WTC11 (cell line): ENCODE measurements at regions not wholly inside any gene's neighbourhood (a gene's known extent, or its start where the extent isn't known, plus 50 kb on each side); places are given as distances from the start of the nearest gene placed in this dataset.
"Not testable (repeated sequence)": the region's sequence is repeated elsewhere in the genome, so short reads cannot be mapped to it uniquely, and the experiment has no call there.

Source experiments
- ATAC-seq: fragments of 200-7000 bp; cut with Tn5 transposase; 2 replicates; pipeline ENCODE4 v1.10.0; 2021; ENCODE audit warnings: mild to moderate bottlenecking, moderate library complexity
- CTCF ChIA-PET: fragments of 300-600 bp; sonication (Branson Sonifier 250); formaldehyde crosslinking; loops from one replicate; lab custom pipeline; 2021; ENCODE audit warnings: antibody characterized with exemption; lab: Charles Lee
- POLR2A ChIA-PET: fragments of 350-600 bp; sonication (Branson Sonifier 250); formaldehyde crosslinking; loops from one replicate; lab custom pipeline; 2021; ENCODE audit warnings: antibody characterized with exemption; lab: Charles Lee
- DNase-seq: peaks from one replicate; pipeline ENCODE4 v3.0.0; 2021; ENCODE audit warnings: low spot score
- H3K27ac Mint-ChIP-seq: 2 replicates; pipeline ENCODE4 v1.8.0; 2021; ENCODE audit warnings: mixed read lengths
- H3K27me3 Mint-ChIP-seq: 2 replicates; pipeline ENCODE4 v1.8.0; 2021; ENCODE audit warnings: low read depth, mild to moderate bottlenecking, moderate library complexity, mixed read lengths
- H3K36me3 Mint-ChIP-seq: 2 replicates; pipeline ENCODE4 v1.8.0; 2021; ENCODE audit warnings: mixed read lengths
- H3K4me1 Mint-ChIP-seq: 2 replicates; pipeline ENCODE4 v1.8.0; 2022; ENCODE audit warnings: mixed read lengths
- H3K4me3 Mint-ChIP-seq: 2 replicates; pipeline ENCODE4 v1.8.0; 2021; ENCODE audit warnings: mild to moderate bottlenecking, moderate library complexity, mixed read lengths
- H3K9me3 Mint-ChIP-seq: 2 replicates; pipeline ENCODE4 v1.8.0; 2021; ENCODE audit warnings: mixed read lengths
- AR ChIP-seq: fragments of 250-450 bp; sonication (Bioruptor Pico); IDR thresholded peaks from 2 replicates; pipeline ENCODE4 v1.9.0; 2021; ENCODE audit warnings: mild to moderate bottlenecking
- E2F1 ChIP-seq: sonication (generic); formaldehyde crosslinking; IDR thresholded peaks from 2 replicates; pipeline ENCODE4 v1.8.0; 2022; ENCODE audit warnings: mild to moderate bottlenecking, missing genetic modification reagents
- ETV6 ChIP-seq: sonication (generic); formaldehyde crosslinking; IDR thresholded peaks from 2 replicates; pipeline ENCODE4 v1.8.1; 2022; ENCODE audit warnings: mild to moderate bottlenecking, missing genetic modification reagents
- FOXP1 ChIP-seq: sonication (generic); formaldehyde crosslinking; IDR thresholded peaks from 2 replicates; pipeline ENCODE4 v1.8.0; 2022; ENCODE audit warnings: missing genetic modification reagents, mild to moderate bottlenecking, moderate library complexity, borderline replicate concordance
- IRF2 ChIP-seq: sonication (generic); formaldehyde crosslinking; IDR thresholded peaks from 2 replicates; pipeline ENCODE4 v1.8.0; 2022; ENCODE audit warnings: low read depth, missing genetic modification reagents, borderline replicate concordance
- MAX ChIP-seq: sonication (generic); formaldehyde crosslinking; IDR thresholded peaks from 2 replicates; pipeline ENCODE4 v1.8.0; 2022; ENCODE audit warnings: mild to moderate bottlenecking, missing genetic modification reagents
- MYBL2 ChIP-seq: sonication (generic); formaldehyde crosslinking; IDR thresholded peaks from 2 replicates; pipeline ENCODE4 v1.8.1; 2023; ENCODE audit warnings: mild to moderate bottlenecking, moderate library complexity, missing genetic modification reagents
- NFYB ChIP-seq: sonication (generic); formaldehyde crosslinking; conservative IDR thresholded peaks from 2 replicates; pipeline ENCODE4 v1.8.0; 2022; ENCODE audit warnings: low read depth, missing genetic modification reagents
- OVOL2 ChIP-seq: fragments of 250-450 bp; sonication (Bioruptor Pico); IDR thresholded peaks from 2 replicates; pipeline ENCODE4 v1.9.0; 2021; ENCODE audit warnings: mild to moderate bottlenecking, borderline replicate concordance
- RORB ChIP-seq: fragments of 250-450 bp; sonication (Bioruptor Pico); IDR thresholded peaks from 2 replicates; pipeline ENCODE4 v1.9.0; 2021; ENCODE audit warnings: mild to moderate bottlenecking
- TP53 ChIP-seq: sonication (generic); formaldehyde crosslinking; IDR thresholded peaks from 2 replicates; pipeline ENCODE4 v1.8.1; 2023; ENCODE audit warnings: mild to moderate bottlenecking, missing genetic modification reagents
- USF1 ChIP-seq: sonication (generic); formaldehyde crosslinking; IDR thresholded peaks from 2 replicates; pipeline ENCODE4 v1.8.0; 2022; ENCODE audit warnings: mild to moderate bottlenecking, missing genetic modification reagents
- ZBTB43 ChIP-seq: sonication (generic); formaldehyde crosslinking; IDR thresholded peaks from 2 replicates; pipeline ENCODE4 v1.8.1; 2023; ENCODE audit warnings: mild to moderate bottlenecking, missing genetic modification reagents
- ZMAT4 ChIP-seq: fragments of 250-450 bp; sonication (Bioruptor Pico); IDR thresholded peaks from 2 replicates; pipeline ENCODE4 v1.9.0; 2021; ENCODE audit warnings: mild to moderate bottlenecking
- ZNF138 ChIP-seq: sonication (generic); formaldehyde crosslinking; conservative IDR thresholded peaks from 2 replicates; pipeline ENCODE4 v1.8.1; 2022; ENCODE audit warnings: mild to moderate bottlenecking, moderate library complexity, missing genetic modification reagents
- ZNF232 ChIP-seq: sonication (generic); formaldehyde crosslinking; IDR thresholded peaks from 2 replicates; pipeline ENCODE4 v1.8.0; 2022; ENCODE audit warnings: mild to moderate bottlenecking, missing genetic modification reagents
- ZNF416 ChIP-seq: fragments of 250-450 bp; sonication (Bioruptor Pico); IDR thresholded peaks from 2 replicates; pipeline ENCODE4 v1.9.0; 2021; ENCODE audit warnings: mild to moderate bottlenecking, inconsistent platforms
- ZNF671 ChIP-seq: fragments of 250-450 bp; sonication (Bioruptor Pico); IDR thresholded peaks from 2 replicates; pipeline ENCODE4 v1.8.0; 2021; ENCODE audit warnings: mild to moderate bottlenecking
- ZSCAN18 ChIP-seq: fragments of 250-450 bp; sonication (Bioruptor Pico); IDR thresholded peaks from 2 replicates; pipeline ENCODE4 v2.1.2; 2022; ENCODE audit warnings: mild to moderate bottlenecking, moderate library complexity

GRCh38 chr3:163707659-163708058 lies 1370.6 kb downstream of the SI start:
- no peaks in the 10 kb centered on the region for H3K9me3 Mint-ChIP-seq
- POLR2A ChIA-PET: no interaction called here

GRCh38 chr3:163698221-163698620 lies 1380.1 kb downstream of the SI start:
- H3K9me3 Mint-ChIP-seq: peaks cover 34% of the 10 kb centered on the region
- POLR2A ChIA-PET, DNase-seq, H3K27me3 Mint-ChIP-seq, H3K36me3 Mint-ChIP-seq, H3K4me1 Mint-ChIP-seq, CTCF ChIA-PET, H3K27ac Mint-ChIP-seq, ATAC-seq, H3K4me3 Mint-ChIP-seq: not testable (repeated sequence)

More at GRCh38 chr3:163707659-163708058, 1370.6 kb downstream of the SI start:
- DNase-seq (no peak), ATAC-seq (no peak)
- H3K36me3 Mint-ChIP-seq: no peaks in the 10 kb centered on the region
- CTCF ChIA-PET: no interaction called here
- H3K27me3 Mint-ChIP-seq: no peaks in the 10 kb centered on the region
- no peaks in the 10 kb centered on the region for H3K4me1 Mint-ChIP-seq
- H3K27ac Mint-ChIP-seq: no peak overlapping the region
- TF ChIP-seq IRF2 (no peak), E2F1 (CRISPR knock-in tag) (no peak), ZNF416 (CRISPR knock-in tag) (no peak), ZBTB43 (CRISPR knock-in tag) (no peak), MAX (no peak), NFYB (CRISPR knock-in tag) (no peak), MYBL2 (no peak), FOXP1 (no peak), TP53 (no peak), USF1 (CRISPR knock-in tag) (no peak), ZSCAN18 (CRISPR knock-in tag) (no peak), ZNF138 (CRISPR knock-in tag) (no peak), ZNF671 (CRISPR knock-in tag) (no peak), ETV6 (CRISPR knock-in tag) (no peak), OVOL2 (CRISPR knock-in tag) (no peak), ZNF232 (CRISPR knock-in tag) (no peak), AR (CRISPR knock-in tag) (no peak), ZMAT4 (CRISPR knock-in tag) (no peak), RORB (no peak)
- no peak overlapping the region for H3K4me3 Mint-ChIP-seq
